ENCODE measurements at regions not wholly inside any gene's neighbourhood (a gene's known extent, or its start where the extent isn't known, plus 50 kb on each side); places are given as distances from the start of the nearest gene placed in this dataset.

- TF ChIP-seq CTCF (IDR thresholded peaks at IDR 0.05) (no peak), POLR2AphosphoS5 (IDR thresholded peaks at IDR 0.05; ENCODE audit: insufficient read depth in 1 of 2, low read depth in 1 of 2) (no peak)
Measured at GRCh38 chr16:55035956-55036355, 105.3 kb downstream of the IRX5 start.

All from vagina (tissue), 2 donors.